ENCODE measurements at regions not wholly inside any gene's neighbourhood (a gene's known extent, or its start where the extent isn't known, plus 50 kb on each side); places are given as distances from the start of the nearest gene placed in this dataset.

DNA sequence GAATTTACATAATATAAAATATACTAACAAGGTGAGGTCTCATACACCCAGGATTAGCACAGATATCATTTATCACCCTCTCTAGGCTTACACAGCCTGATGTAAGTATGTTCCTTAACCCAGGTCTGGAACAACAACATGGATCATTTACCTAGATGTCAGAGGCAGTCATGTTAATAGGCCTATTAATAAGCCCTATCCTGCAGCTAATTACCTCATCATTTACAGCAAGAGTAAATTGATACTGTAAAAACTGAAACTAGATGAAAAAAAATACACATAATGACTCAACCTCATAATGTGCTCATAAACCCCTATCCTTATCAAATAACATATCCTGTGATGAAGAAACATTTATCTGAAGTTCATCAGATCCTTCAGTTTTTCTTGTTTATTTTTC, 334.3 kb upstream of the MANEA start:
- TF ChIP-seq POLR2AphosphoS5 (IDR thresholded peaks at IDR 0.05) = no peak
- TF ChIP-seq, protein P1, sequence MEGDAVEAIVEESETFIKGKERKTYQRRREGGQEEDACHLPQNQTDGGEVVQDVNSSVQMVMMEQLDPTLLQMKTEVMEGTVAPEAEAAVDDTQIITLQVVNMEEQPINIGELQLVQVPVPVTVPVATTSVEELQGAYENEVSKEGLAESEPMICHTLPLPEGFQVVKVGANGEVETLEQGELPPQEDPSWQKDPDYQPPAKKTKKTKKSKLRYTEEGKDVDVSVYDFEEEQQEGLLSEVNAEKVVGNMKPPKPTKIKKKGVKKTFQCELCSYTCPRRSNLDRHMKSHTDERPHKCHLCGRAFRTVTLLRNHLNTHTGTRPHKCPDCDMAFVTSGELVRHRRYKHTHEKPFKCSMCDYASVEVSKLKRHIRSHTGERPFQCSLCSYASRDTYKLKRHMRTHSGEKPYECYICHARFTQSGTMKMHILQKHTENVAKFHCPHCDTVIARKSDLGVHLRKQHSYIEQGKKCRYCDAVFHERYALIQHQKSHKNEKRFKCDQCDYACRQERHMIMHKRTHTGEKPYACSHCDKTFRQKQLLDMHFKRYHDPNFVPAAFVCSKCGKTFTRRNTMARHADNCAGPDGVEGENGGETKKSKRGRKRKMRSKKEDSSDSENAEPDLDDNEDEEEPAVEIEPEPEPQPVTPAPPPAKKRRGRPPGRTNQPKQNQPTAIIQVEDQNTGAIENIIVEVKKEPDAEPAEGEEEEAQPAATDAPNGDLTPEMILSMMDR (IDR thresholded peaks at IDR 0.05 in 8 of 11, conservative IDR thresholded peaks at IDR 0.05 in 3 of 11) = no peak
- TF ChIP-seq POLR2A (IDR thresholded peaks at IDR 0.05) = no peak
